ENCODE measurements at regions not wholly inside any gene's neighbourhood (a gene's known extent, or its start where the extent isn't known, plus 50 kb on each side); places are given as distances from the start of the nearest gene placed in this dataset.

GRCh38 chr2:8447610-8448221 lies 234.1 kb upstream of the ID2 start:
- no peak overlapping the region for H3K4me3 ChIP-seq
- no peaks in the 10 kb centered on the region for H3K36me3 ChIP-seq
- H3K27ac ChIP-seq: no peak overlapping the region
- peaks cover 0 to 3% of the 10 kb centered on the region in 2 donors for H3K4me1 ChIP-seq
- no peaks in the 10 kb centered on the region for H3K9me3 ChIP-seq
- peak; percentile 44 for DNase-seq (ENCODE audit: low spot score)
- H3K27me3 ChIP-seq: no peaks in the 10 kb centered on the region
- TF ChIP-seq, protein P1, sequence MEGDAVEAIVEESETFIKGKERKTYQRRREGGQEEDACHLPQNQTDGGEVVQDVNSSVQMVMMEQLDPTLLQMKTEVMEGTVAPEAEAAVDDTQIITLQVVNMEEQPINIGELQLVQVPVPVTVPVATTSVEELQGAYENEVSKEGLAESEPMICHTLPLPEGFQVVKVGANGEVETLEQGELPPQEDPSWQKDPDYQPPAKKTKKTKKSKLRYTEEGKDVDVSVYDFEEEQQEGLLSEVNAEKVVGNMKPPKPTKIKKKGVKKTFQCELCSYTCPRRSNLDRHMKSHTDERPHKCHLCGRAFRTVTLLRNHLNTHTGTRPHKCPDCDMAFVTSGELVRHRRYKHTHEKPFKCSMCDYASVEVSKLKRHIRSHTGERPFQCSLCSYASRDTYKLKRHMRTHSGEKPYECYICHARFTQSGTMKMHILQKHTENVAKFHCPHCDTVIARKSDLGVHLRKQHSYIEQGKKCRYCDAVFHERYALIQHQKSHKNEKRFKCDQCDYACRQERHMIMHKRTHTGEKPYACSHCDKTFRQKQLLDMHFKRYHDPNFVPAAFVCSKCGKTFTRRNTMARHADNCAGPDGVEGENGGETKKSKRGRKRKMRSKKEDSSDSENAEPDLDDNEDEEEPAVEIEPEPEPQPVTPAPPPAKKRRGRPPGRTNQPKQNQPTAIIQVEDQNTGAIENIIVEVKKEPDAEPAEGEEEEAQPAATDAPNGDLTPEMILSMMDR (IDR thresholded peaks at IDR 0.05): no peak

DNA sequence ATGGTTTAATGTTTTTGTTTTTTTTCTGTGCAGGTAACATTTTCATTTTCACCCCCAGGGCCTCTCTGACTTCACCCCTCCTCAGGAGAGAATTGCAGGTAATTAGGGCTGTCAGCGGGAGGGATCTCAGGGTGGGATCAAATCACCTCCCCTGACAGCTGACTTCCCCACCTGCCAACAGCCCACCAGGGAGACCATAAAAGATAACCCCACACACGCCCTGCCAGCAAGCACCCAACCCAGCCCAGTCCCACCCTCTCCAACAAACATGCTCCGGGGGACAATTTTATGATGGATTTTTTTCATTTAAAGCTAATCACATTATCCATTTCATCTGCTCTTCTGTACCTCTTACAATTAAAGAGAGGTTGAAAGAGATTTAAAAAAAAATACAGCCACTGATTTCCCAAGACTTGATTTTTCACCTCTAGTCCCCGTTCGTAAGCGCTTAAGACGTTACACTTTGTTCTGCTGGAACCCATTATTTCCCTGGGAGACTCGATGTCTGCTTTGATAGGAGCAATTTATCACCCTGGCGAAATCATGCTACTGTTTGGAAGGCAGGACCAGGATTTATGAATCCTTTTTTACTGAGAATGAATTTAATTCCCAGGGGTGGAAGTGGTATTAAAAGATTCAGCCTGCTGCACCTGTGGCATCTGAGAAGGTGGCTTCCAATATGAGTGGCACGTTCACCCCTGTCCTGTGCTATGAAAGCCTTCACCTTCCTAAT lies 232.9 kb upstream of the ID2 start:
- H3K9me3 ChIP-seq: no peaks in the 10 kb centered on the region
- TF ChIP-seq, protein P1 (IDR thresholded peaks at IDR 0.05): no peak

DNA sequence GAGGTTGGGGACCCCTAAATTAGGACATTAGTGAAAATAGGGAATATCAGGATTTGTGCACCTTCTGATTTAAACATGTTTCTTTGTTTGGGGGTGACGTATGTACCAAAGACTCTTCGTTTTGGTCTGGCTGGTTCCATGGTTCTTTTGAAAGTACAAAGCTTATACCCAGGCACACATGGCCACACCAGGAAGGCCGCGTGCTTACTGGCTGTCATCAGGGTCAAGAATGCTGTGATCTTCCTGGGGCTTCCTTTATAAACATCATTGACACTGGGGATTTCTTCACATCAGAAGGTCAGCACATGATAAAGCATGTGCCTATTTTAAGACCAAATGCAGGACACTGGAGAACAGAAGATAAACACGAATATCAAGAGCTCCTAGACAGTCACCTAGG lies 230.6 kb upstream of the ID2 start:
- no peaks in the 10 kb centered on the region for H3K9me3 ChIP-seq
- no peak overlapping the region for H3K4me3 ChIP-seq
- peak; percentile 54 for DNase-seq (ENCODE audit: low spot score)
- H3K27ac ChIP-seq: no peak overlapping the region
- H3K27me3 ChIP-seq: no peaks in the 10 kb centered on the region
- peaks cover 0 to 3% of the 10 kb centered on the region in 2 donors for H3K4me1 ChIP-seq
- TF ChIP-seq, protein P1 (IDR thresholded peaks at IDR 0.05): no peak
- no peaks in the 10 kb centered on the region for H3K36me3 ChIP-seq

More for the DNA sequence above, 232.9 kb upstream of the ID2 start:
- Histone ChIP-seq H3K4me3 (no peak overlapping the region), H3K36me3 (no peaks in the 10 kb centered on the region), H3K27ac (no peak overlapping the region), H3K27me3 (no peaks in the 10 kb centered on the region), H3K4me1 (peaks cover 0 to 3% of the 10 kb centered on the region in 2 donors)
- DNase-seq (ENCODE audit: low spot score): peak; percentile 26

DNA sequence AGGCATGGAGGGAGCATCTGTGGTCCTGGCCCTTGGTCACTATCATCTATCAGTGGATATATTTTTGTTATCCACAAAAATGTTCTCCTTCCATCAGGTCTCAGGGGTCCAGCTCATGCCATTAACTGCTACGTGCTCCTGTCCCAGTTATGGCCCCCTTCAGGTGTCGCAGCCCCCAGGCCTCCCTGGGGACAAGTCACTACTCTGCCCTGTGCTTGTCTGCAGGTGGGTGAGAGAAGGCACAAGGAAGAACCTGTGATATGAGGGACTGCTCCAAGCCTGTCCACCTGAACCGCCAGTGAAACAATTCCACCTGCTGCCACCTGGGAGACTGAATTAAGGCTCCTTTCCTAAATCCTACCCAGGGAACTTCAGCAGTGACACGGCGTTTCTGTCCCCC lies 229.6 kb upstream of the ID2 start:
- peak; percentile 42 for DNase-seq (ENCODE audit: low spot score)
- Histone ChIP-seq H3K36me3 (no peaks in the 10 kb centered on the region), H3K9me3 (no peaks in the 10 kb centered on the region), H3K4me3 (no peak overlapping the region), H3K4me1 (peaks cover 0 to 3% of the 10 kb centered on the region in 2 donors), H3K27ac (no peak overlapping the region), H3K27me3 (peaks cover 0 to 5% of the 10 kb centered on the region in 2 donors)
- TF ChIP-seq, protein P1 (IDR thresholded peaks at IDR 0.05): no peak

- Histone ChIP-seq H3K27ac (peak overlapping the region in 1 of 2 donors; percentile 69), H3K36me3 (no peaks in the 10 kb centered on the region), H3K9me3 (no peaks in the 10 kb centered on the region), H3K27me3 (peaks cover 0 to 5% of the 10 kb centered on the region in 2 donors), H3K4me3 (no peak overlapping the region), H3K4me1 (peaks cover 0 to 3% of the 10 kb centered on the region in 2 donors)
- DNase-seq (ENCODE audit: low spot score): peak; percentile 64
- TF ChIP-seq, protein P1 (IDR thresholded peaks at IDR 0.05): no peak
Measured at GRCh38 chr2:8452979-8453903, 228.6 kb upstream of the ID2 start.

Measured in right atrium auricular region (tissue), 2 donors.